ENCODE measurements at regions not wholly inside any gene's neighbourhood (a gene's known extent, or its start where the extent isn't known, plus 50 kb on each side); places are given as distances from the start of the nearest gene placed in this dataset.

DNA sequence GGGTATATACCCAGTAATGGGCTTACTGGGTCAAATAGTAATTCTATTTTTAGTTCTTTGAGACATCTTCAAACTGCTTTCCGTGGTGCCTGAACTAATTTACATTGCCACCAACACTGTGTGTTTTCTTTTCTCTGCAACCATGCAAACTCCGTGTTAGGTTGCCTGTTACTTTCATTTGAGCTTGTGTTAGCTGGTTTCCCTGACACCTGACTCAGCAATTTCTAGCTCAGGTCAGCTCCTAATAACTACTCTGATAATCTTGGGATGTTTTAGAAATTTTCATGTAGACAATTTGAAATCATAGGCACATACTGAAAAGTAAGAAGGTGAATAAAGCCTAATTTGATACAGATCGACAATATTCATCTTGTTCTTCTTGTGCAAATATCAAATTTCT lies 132.3 kb downstream of the ADCYAP1 start:
- 50% methylated on average over 3 of the region's 3 CpGs for WGBS
- no peak for TF ChIP-seq TAF1 (conservative IDR thresholded peaks at IDR 0.05)
- TF ChIP-seq HNF4A (conservative IDR thresholded peaks at IDR 0.05), result no peak
- no peak for TF ChIP-seq YY1 (IDR thresholded peaks at IDR 0.05)
- TF ChIP-seq, protein P1, sequence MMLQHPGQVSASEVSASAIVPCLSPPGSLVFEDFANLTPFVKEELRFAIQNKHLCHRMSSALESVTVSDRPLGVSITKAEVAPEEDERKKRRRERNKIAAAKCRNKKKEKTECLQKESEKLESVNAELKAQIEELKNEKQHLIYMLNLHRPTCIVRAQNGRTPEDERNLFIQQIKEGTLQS (IDR thresholded peaks at IDR 0.05), result no peak
- no peak for TF ChIP-seq GABPA (IDR thresholded peaks at IDR 0.05 in 1 of 2, conservative IDR thresholded peaks at IDR 0.05 in 1 of 2)
- no peak for TF ChIP-seq FOXA2 (IDR thresholded peaks at IDR 0.05)
- TF ChIP-seq JUND (IDR thresholded peaks at IDR 0.05), result no peak
- TF ChIP-seq FOXA1 (IDR thresholded peaks at IDR 0.05), result no peak
- Histone ChIP-seq H3K9ac (ENCODE audit: low read depth in 1 of 2, low read length in 2 of 2) (no peak overlapping the region), H3K9me3 (ENCODE audit: control insufficient read depth in 4 of 4, low read length in 3 of 4) (no peaks in the 10 kb centered on the region), H3K36me3 (ENCODE audit: control insufficient read depth in 4 of 4, insufficient read depth in 3 of 4, low read depth in 1 of 4, low read length in 3 of 4) (no peaks in the 10 kb centered on the region), H3K4me3 (ENCODE audit: low read depth in 1 of 3, low read length in 3 of 3) (no peak overlapping the region), H3K4me1 (ENCODE audit: control insufficient read depth in 4 of 4, insufficient read depth in 4 of 4, low read length in 3 of 4) (no peaks in the 10 kb centered on the region), H3K27me3 (ENCODE audit: control insufficient read depth in 4 of 4, insufficient read depth in 4 of 4, low read length in 3 of 4) (peaks cover 0 to 4% (median 0%) of the 10 kb centered on the region in 4 donors), H3K27ac (ENCODE audit: low read depth in 1 of 2, low read length in 2 of 2) (no peak overlapping the region)
- DNase-seq (ENCODE audit: low spot score), result no peak

DNA sequence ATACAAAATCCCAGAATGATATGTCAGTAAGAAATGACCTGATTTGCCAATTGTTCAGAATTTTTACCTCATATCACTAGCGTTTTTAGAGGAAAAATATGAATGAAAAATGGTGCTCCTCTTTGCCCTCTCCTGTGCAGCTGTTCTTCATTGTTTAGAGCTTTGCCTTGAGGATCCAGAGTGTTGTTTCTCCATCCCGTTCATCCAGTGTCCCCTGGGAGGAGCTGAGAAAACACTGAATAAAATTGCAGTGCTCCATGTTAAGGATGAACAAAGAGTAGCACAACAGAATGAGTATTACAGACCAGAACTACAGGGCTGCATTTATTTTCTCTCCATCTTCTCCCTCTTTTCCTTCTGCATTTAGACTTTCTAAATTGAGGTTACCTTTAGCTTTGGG lies 133.1 kb downstream of the ADCYAP1 start:
- H3K9me3 ChIP-seq (ENCODE audit: control insufficient read depth in 4 of 4, low read length in 3 of 4), result no peaks in the 10 kb centered on the region
- peaks cover 0 to 4% (median 0%) of the 10 kb centered on the region in 4 donors for H3K27me3 ChIP-seq (ENCODE audit: control insufficient read depth in 4 of 4, insufficient read depth in 4 of 4, low read length in 3 of 4)
- no peaks in the 10 kb centered on the region for H3K4me1 ChIP-seq (ENCODE audit: control insufficient read depth in 4 of 4, insufficient read depth in 4 of 4, low read length in 3 of 4)
- WGBS, result 61% methylated on average over 2 of the region's 2 CpGs
- H3K36me3 ChIP-seq (ENCODE audit: control insufficient read depth in 4 of 4, insufficient read depth in 3 of 4, low read depth in 1 of 4, low read length in 3 of 4), result no peaks in the 10 kb centered on the region
- no peak for DNase-seq (ENCODE audit: low spot score)
- TF ChIP-seq, protein P2, sequence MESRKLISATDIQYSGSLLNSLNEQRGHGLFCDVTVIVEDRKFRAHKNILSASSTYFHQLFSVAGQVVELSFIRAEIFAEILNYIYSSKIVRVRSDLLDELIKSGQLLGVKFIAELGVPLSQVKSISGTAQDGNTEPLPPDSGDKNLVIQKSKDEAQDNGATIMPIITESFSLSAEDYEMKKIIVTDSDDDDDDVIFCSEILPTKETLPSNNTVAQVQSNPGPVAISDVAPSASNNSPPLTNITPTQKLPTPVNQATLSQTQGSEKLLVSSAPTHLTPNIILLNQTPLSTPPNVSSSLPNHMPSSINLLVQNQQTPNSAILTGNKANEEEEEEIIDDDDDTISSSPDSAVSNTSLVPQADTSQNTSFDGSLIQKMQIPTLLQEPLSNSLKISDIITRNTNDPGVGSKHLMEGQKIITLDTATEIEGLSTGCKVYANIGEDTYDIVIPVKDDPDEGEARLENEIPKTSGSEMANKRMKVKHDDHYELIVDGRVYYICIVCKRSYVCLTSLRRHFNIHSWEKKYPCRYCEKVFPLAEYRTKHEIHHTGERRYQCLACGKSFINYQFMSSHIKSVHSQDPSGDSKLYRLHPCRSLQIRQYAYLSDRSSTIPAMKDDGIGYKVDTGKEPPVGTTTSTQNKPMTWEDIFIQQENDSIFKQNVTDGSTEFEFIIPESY (IDR thresholded peaks at IDR 0.05), result no peak
- TF ChIP-seq GABPA (IDR thresholded peaks at IDR 0.05 in 1 of 2, conservative IDR thresholded peaks at IDR 0.05 in 1 of 2) (no peak), YY1 (IDR thresholded peaks at IDR 0.05) (no peak), EGR1 (IDR thresholded peaks at IDR 0.05; ENCODE audit: low read depth in 2 of 2) (no peak), HNF4A (conservative IDR thresholded peaks at IDR 0.05) (no peak), SP1 (IDR thresholded peaks at IDR 0.05) (no peak), FOXA2 (IDR thresholded peaks at IDR 0.05) (no peak), JUND (IDR thresholded peaks at IDR 0.05) (no peak), RXRA (IDR thresholded peaks at IDR 0.05) (no peak), TAF1 (conservative IDR thresholded peaks at IDR 0.05) (no peak), NR2F2 (IDR thresholded peaks at IDR 0.05) (no peak), FOXA1 (IDR thresholded peaks at IDR 0.05) (no peak), HNF4G (IDR thresholded peaks at IDR 0.05) (no peak), RAD21 (IDR thresholded peaks at IDR 0.05) (no peak)
- TF ChIP-seq, protein P3, sequence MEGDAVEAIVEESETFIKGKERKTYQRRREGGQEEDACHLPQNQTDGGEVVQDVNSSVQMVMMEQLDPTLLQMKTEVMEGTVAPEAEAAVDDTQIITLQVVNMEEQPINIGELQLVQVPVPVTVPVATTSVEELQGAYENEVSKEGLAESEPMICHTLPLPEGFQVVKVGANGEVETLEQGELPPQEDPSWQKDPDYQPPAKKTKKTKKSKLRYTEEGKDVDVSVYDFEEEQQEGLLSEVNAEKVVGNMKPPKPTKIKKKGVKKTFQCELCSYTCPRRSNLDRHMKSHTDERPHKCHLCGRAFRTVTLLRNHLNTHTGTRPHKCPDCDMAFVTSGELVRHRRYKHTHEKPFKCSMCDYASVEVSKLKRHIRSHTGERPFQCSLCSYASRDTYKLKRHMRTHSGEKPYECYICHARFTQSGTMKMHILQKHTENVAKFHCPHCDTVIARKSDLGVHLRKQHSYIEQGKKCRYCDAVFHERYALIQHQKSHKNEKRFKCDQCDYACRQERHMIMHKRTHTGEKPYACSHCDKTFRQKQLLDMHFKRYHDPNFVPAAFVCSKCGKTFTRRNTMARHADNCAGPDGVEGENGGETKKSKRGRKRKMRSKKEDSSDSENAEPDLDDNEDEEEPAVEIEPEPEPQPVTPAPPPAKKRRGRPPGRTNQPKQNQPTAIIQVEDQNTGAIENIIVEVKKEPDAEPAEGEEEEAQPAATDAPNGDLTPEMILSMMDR (IDR thresholded peaks at IDR 0.05; ENCODE audit: low read depth, low read length, missing input control), result no peak
- TF ChIP-seq, protein P4, sequence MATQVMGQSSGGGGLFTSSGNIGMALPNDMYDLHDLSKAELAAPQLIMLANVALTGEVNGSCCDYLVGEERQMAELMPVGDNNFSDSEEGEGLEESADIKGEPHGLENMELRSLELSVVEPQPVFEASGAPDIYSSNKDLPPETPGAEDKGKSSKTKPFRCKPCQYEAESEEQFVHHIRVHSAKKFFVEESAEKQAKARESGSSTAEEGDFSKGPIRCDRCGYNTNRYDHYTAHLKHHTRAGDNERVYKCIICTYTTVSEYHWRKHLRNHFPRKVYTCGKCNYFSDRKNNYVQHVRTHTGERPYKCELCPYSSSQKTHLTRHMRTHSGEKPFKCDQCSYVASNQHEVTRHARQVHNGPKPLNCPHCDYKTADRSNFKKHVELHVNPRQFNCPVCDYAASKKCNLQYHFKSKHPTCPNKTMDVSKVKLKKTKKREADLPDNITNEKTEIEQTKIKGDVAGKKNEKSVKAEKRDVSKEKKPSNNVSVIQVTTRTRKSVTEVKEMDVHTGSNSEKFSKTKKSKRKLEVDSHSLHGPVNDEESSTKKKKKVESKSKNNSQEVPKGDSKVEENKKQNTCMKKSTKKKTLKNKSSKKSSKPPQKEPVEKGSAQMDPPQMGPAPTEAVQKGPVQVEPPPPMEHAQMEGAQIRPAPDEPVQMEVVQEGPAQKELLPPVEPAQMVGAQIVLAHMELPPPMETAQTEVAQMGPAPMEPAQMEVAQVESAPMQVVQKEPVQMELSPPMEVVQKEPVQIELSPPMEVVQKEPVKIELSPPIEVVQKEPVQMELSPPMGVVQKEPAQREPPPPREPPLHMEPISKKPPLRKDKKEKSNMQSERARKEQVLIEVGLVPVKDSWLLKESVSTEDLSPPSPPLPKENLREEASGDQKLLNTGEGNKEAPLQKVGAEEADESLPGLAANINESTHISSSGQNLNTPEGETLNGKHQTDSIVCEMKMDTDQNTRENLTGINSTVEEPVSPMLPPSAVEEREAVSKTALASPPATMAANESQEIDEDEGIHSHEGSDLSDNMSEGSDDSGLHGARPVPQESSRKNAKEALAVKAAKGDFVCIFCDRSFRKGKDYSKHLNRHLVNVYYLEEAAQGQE (IDR thresholded peaks at IDR 0.05), result no peak
- TF ChIP-seq, protein P5, sequence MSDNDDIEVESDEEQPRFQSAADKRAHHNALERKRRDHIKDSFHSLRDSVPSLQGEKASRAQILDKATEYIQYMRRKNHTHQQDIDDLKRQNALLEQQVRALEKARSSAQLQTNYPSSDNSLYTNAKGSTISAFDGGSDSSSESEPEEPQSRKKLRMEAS (IDR thresholded peaks at IDR 0.05), result no peak
- TF ChIP-seq, protein P1 (IDR thresholded peaks at IDR 0.05), result no peak
- no peak overlapping the region for H3K4me3 ChIP-seq (ENCODE audit: low read depth in 1 of 3, low read length in 3 of 3)
- no peak overlapping the region for H3K27ac ChIP-seq (ENCODE audit: low read depth in 1 of 2, low read length in 2 of 2)
- no peak overlapping the region for H3K9ac ChIP-seq (ENCODE audit: low read depth in 1 of 2, low read length in 2 of 2)
